ENCODE measurements at regions not wholly inside any gene's neighbourhood (a gene's known extent, or its start where the extent isn't known, plus 50 kb on each side); places are given as distances from the start of the nearest gene placed in this dataset.

- TF ChIP-seq CTCF (IDR thresholded peaks at IDR 0.05) (no peak), POLR2A (IDR thresholded peaks at IDR 0.05) (no peak)
Measured at GRCh38 chrX:63919081-63919480, 134.1 kb upstream of the ARHGEF9 start.
